H9 (cell line): ENCODE measurements at regions not wholly inside any gene's neighbourhood (a gene's known extent, or its start where the extent isn't known, plus 50 kb on each side); places are given as distances from the start of the nearest gene placed in this dataset.

ENCODE experiments used
- DNase-seq: peaks from one replicate; pipeline ENCODE4 v3.0.0-alpha.2; 2017
- H2AFZ ChIP-seq: one replicate; pipeline ENCODE4 v1.6.1; 2013; ENCODE audit warnings: mild to moderate bottlenecking, low read length, control low read depth, moderate library complexity
- H2AK5ac ChIP-seq: 2 replicates; pipeline ENCODE4 v1.6.1; 2013; ENCODE audit warnings: low read length, control low read depth, mixed read lengths; ENCODE audit not compliant: insufficient read length
- H2BK120ac ChIP-seq: one replicate; pipeline ENCODE4 v1.6.1; 2013; ENCODE audit warnings: low read depth, mild to moderate bottlenecking, low read length, control low read depth, inconsistent platforms; ENCODE audit not compliant: poor library complexity, severe bottlenecking
- H2BK12ac ChIP-seq: 2 replicates; pipeline ENCODE4 v1.6.1; 2013; ENCODE audit warnings: low read length, control low read depth, mixed read lengths, low read depth; ENCODE audit not compliant: insufficient read length
- H2BK15ac ChIP-seq: 2 replicates; pipeline ENCODE4 v1.6.1; 2013; ENCODE audit warnings: low read depth, low read length, control low read depth
- H2BK20ac ChIP-seq: one replicate; pipeline ENCODE4 v1.6.1; 2013; ENCODE audit warnings: low read depth, mild to moderate bottlenecking, low read length, control low read depth, inconsistent platforms; ENCODE audit not compliant: poor library complexity, severe bottlenecking
- H2BK5ac ChIP-seq: 2 replicates; pipeline ENCODE4 v1.6.1; 2013; ENCODE audit warnings: low read length, control low read depth, mixed read lengths; ENCODE audit not compliant: insufficient read length
- H3K14ac ChIP-seq: 2 replicates; pipeline ENCODE4 v1.6.1; 2013; ENCODE audit warnings: low read length, control low read depth; ENCODE audit not compliant: insufficient read depth
- H3K18ac ChIP-seq: 2 replicates; pipeline ENCODE4 v1.6.1; 2013; ENCODE audit warnings: low read depth, mild to moderate bottlenecking, mixed read lengths, low read length, control low read depth; ENCODE audit not compliant: insufficient read length
- H3K23ac ChIP-seq: 2 replicates; pipeline ENCODE4 v1.6.1; 2013; ENCODE audit warnings: low read length, control low read depth, mixed read lengths, low read depth; ENCODE audit not compliant: insufficient read length
- H3K23me2 ChIP-seq: 2 replicates; pipeline ENCODE4 v1.6.1; 2013; ENCODE audit warnings: low read depth, mild to moderate bottlenecking, mixed read lengths, low read length, control low read depth; ENCODE audit not compliant: insufficient read length, poor library complexity, severe bottlenecking
- H3K27ac ChIP-seq: 2 replicates; pipeline ENCODE4 v1.5.1; 2013; ENCODE audit warnings: low read length, control low read depth, mixed read lengths, low read depth; ENCODE audit not compliant: insufficient read length
- H3K27me3 ChIP-seq: 2 replicates; pipeline ENCODE4 v1.6.1; 2013; ENCODE audit warnings: low read length, control low read depth, inconsistent platforms; ENCODE audit not compliant: insufficient read depth
- H3K4ac ChIP-seq: 2 replicates; pipeline ENCODE4 v1.6.1; 2013; ENCODE audit warnings: low read depth, mild to moderate bottlenecking, control low read depth, inconsistent platforms, low read length, moderate library complexity
- H3K4me1 ChIP-seq: 2 replicates; pipeline ENCODE4 v1.6.1; 2013; ENCODE audit warnings: low read length, control low read depth, inconsistent platforms; ENCODE audit not compliant: insufficient read depth
- H3K4me2 ChIP-seq: 2 replicates; pipeline ENCODE4 v1.6.1; 2013; ENCODE audit warnings: low read length, control low read depth, mixed read lengths; ENCODE audit not compliant: insufficient read length, insufficient read depth
- H3K56ac ChIP-seq: 2 replicates; pipeline ENCODE4 v1.6.1; 2013; ENCODE audit warnings: low read depth, mild to moderate bottlenecking, mixed read lengths, low read length, control low read depth; ENCODE audit not compliant: insufficient read length
- H3K79me1 ChIP-seq: 2 replicates; pipeline ENCODE4 v1.6.1; 2013; ENCODE audit warnings: low read depth, mild to moderate bottlenecking, moderate library complexity, low read length, control low read depth, inconsistent platforms; ENCODE audit not compliant: insufficient read depth, poor library complexity, severe bottlenecking
- H3K79me2 ChIP-seq: 2 replicates; pipeline ENCODE4 v1.6.1; 2013; ENCODE audit warnings: low read length, control low read depth, inconsistent platforms; ENCODE audit not compliant: insufficient read depth
- H3K9ac ChIP-seq: 2 replicates; pipeline ENCODE4 v1.6.1; 2013; ENCODE audit warnings: low read length, control low read depth, mixed read lengths; ENCODE audit not compliant: insufficient read length; ENCODE audit errors: extremely low read depth
- H3K9me3 ChIP-seq: one replicate; pipeline ENCODE4 v1.6.1; 2013; ENCODE audit warnings: low read depth, low read length, inconsistent platforms; ENCODE audit not compliant: control insufficient read depth
- H3T11ph ChIP-seq: one replicate; pipeline ENCODE4 v1.6.1; 2013; ENCODE audit warnings: mild to moderate bottlenecking, low read length, control low read depth, inconsistent platforms
- H4K20me1 ChIP-seq: one replicate; pipeline ENCODE4 v1.6.1; 2013; ENCODE audit not compliant: control insufficient read depth, insufficient read length, insufficient read depth
- H4K5ac ChIP-seq: 2 replicates; pipeline ENCODE4 v1.6.1; 2013; ENCODE audit warnings: low read depth, mild to moderate bottlenecking, mixed read lengths, low read length, control low read depth; ENCODE audit not compliant: insufficient read length
- H4K8ac ChIP-seq: replicated peaks from 2 replicates; pipeline ENCODE4 v1.6.1; 2013; ENCODE audit warnings: low read length, control low read depth, mixed read lengths, low read depth; ENCODE audit not compliant: insufficient read length
- H4K91ac ChIP-seq: 2 replicates; pipeline ENCODE4 v1.6.1; 2013; ENCODE audit warnings: low read depth, mild to moderate bottlenecking, moderate library complexity, mixed read lengths, low read length, control low read depth; ENCODE audit not compliant: insufficient read length
- H3K27ac Mint-ChIP-seq, 3 experiments: 2 replicates in 2 of 3; 3 replicates in 1 of 3; pipeline ENCODE4 v1.8.0; 2020 to 2021; ENCODE audit warnings: mixed read lengths in 3 of 3, mild to moderate bottlenecking in 1 of 3, moderate library complexity in 1 of 3
- H3K27me3 Mint-ChIP-seq: 2 replicates; pipeline ENCODE4 v1.8.0; 2021; ENCODE audit warnings: low read depth, mild to moderate bottlenecking, moderate library complexity, mixed read lengths
- H3K36me3 Mint-ChIP-seq, 3 experiments: 2 replicates in 2 of 3; 3 replicates in 1 of 3; pipeline ENCODE4 v1.8.0; 2020 to 2021; ENCODE audit warnings: low read depth in 3 of 3, mixed read lengths in 3 of 3; ENCODE audit not compliant: insufficient read depth in 1 of 3
- H3K4me1 Mint-ChIP-seq, 2 experiments: 2 replicates each; pipeline ENCODE4 v1.8.0; 2020; ENCODE audit warnings: mixed read lengths in 2 of 2
- H3K4me3 Mint-ChIP-seq, 2 experiments: 2 replicates in 1 of 2; 3 replicates in 1 of 2; pipeline ENCODE4 v1.8.0; 2020 to 2021; ENCODE audit warnings: mild to moderate bottlenecking in 2 of 2, mixed read lengths in 2 of 2, moderate library complexity in 1 of 2
- H3K9me3 Mint-ChIP-seq, 2 experiments: 2 replicates in 1 of 2; 3 replicates in 1 of 2; pipeline ENCODE4 v1.8.0; 2020; ENCODE audit warnings: mild to moderate bottlenecking in 2 of 2, mixed read lengths in 2 of 2, moderate library complexity in 1 of 2
- CTCF ChIP-seq: fragments of 200-600 bp; sonication (generic); conservative IDR thresholded peaks from 3 replicates; pipeline ENCODE4 v1.8.0; 2021; ENCODE audit warnings: antibody characterized with exemption, mild to moderate bottlenecking
- WGBS: extraction: QIAGEN DNeasy Blood & Tissue Kit; methylation state at CpG from one replicate; pipeline ENCODE4 v1.1.7; 2013; ENCODE audit warnings: missing lambda C conversion rate, low lambda C conversion rate, mixed read lengths; ENCODE audit not compliant: insufficient read length; ENCODE audit errors: extremely low coverage; 5-methylcytosine and 5-hydroxymethylcytosine counted together

- no peaks in the 10 kb centered on the region for H3K36me3 Mint-ChIP-seq
- no peak overlapping the region for H4K91ac ChIP-seq
- no peak overlapping the region for H3K27ac ChIP-seq
- no peak overlapping the region for H2AK5ac ChIP-seq
- no peak overlapping the region for H3K14ac ChIP-seq
- no peaks in the 10 kb centered on the region for H3K9me3 Mint-ChIP-seq
- TF ChIP-seq CTCF = no peak
- H3K9me3 ChIP-seq = no peaks in the 10 kb centered on the region
- no CpG with 5 or more reads among the region's 5 CpGs for WGBS
- no peaks in the 10 kb centered on the region for H3K79me1 ChIP-seq
- H3K27ac Mint-ChIP-seq = no peak overlapping the region
- no peak overlapping the region for H4K5ac ChIP-seq
- 0 out of 2 replicates have a peak, but pooled peaks cover 1% of the 10 kb centered on the region for H3K27me3 ChIP-seq
- no peak overlapping the region for H3K4ac ChIP-seq
- no peak overlapping the region for H3K56ac ChIP-seq
- H3K9ac ChIP-seq = no peak overlapping the region
- H2BK20ac ChIP-seq = no peak overlapping the region
- H2BK5ac ChIP-seq = no peak overlapping the region
- no peak overlapping the region for H4K8ac ChIP-seq
- DNase-seq = no peak
- no peaks in the 10 kb centered on the region for H3K79me2 ChIP-seq
- no peak overlapping the region for H2AFZ ChIP-seq
- H3K4me2 ChIP-seq = no peak overlapping the region
- no peaks in the 10 kb centered on the region for H4K20me1 ChIP-seq
- H2BK15ac ChIP-seq = no peak overlapping the region
- no peaks in the 10 kb centered on the region for H3K27me3 Mint-ChIP-seq
- no peak overlapping the region for H3K18ac ChIP-seq
- H3K23me2 ChIP-seq = no peaks in the 10 kb centered on the region
- H3K23ac ChIP-seq = no peak overlapping the region
- H3K4me1 ChIP-seq = 0 out of 2 replicates have a peak, but pooled peaks cover 8% of the 10 kb centered on the region
- H2BK120ac ChIP-seq = no peak overlapping the region
- H3K4me1 Mint-ChIP-seq = peaks cover 17 to 23% of the 10 kb centered on the region in 2 experiments
- no peak overlapping the region for H2BK12ac ChIP-seq
- H3T11ph ChIP-seq = no peak overlapping the region
- H3K4me3 Mint-ChIP-seq = no peak overlapping the region
These were observed 129.0 kb upstream of the PRICKLE2 start for GRCh38 chr3:64354221-64354620.
